ENCODE measurements at regions not wholly inside any gene's neighbourhood (a gene's known extent, or its start where the extent isn't known, plus 50 kb on each side); places are given as distances from the start of the nearest gene placed in this dataset.

- no peak for TF ChIP-seq CTCF (IDR thresholded peaks at IDR 0.05)
- no peak for TF ChIP-seq POLR2A (IDR thresholded peaks at IDR 0.05; ENCODE audit: low read depth)
- no peak for TF ChIP-seq POLR2AphosphoS5 (IDR thresholded peaks at IDR 0.05)
- no peak for TF ChIP-seq EP300 (IDR thresholded peaks at IDR 0.05)
These were observed 256.7 kb upstream of the NPVF start for GRCh38 chr7:25485026-25485425.
